NCI-H510A treated with DMSO at 0.1 percent for 48 hours (cell line): ENCODE measurements at regions not wholly inside any gene's neighbourhood (a gene's known extent, or its start where the extent isn't known, plus 50 kb on each side); places are given as distances from the start of the nearest gene placed in this dataset.
"Not testable (repeated sequence)": the region's sequence is repeated elsewhere in the genome, so short reads cannot be mapped to it uniquely, and the experiment has no call there.

ENCODE experiments used
- DNase-seq: peaks from one replicate; lab custom pipeline; 2025; lab: John Stamatoyannopoulos, UW

DNA sequence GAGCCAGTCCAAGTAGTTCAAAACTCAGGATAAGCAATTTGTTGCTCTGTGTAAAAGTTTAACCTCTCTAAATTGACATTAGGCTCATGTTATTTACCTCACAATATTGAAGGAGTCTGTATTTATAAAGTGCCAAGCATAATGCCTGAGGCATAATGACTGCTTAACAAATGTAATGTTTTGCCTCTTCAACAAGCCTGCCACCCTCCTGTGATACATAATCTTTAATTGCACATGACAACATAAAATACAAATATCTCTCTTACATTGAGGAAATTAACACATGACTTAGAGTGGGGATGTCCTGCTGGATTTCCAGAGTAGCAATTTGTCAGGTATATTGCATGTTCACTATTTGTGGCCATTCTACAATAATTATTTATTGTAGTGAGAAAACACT is 469.2 kb upstream of the ANO5 start:
- peak; percentile 52 for DNase-seq

DNA sequence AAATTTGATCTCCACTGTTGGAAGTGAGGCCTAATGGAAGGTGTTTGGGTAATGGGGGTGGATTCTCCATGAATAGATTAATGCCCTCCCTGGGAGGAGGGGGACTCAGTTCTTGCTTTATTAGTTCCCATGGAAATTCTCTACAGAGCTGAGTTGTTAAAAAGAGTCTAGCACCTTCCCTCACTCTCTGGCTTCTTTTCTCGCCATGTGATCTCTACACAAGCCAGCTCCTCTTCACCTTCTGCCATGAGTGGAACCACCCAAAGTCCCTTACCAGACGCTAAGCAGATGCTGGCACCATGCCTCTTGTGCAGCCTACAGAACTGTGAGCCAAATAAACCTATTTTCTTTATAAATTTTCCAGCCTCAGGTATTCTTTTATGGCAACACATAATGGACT is 465.8 kb upstream of the ANO5 start:
- no peak for DNase-seq

DNA sequence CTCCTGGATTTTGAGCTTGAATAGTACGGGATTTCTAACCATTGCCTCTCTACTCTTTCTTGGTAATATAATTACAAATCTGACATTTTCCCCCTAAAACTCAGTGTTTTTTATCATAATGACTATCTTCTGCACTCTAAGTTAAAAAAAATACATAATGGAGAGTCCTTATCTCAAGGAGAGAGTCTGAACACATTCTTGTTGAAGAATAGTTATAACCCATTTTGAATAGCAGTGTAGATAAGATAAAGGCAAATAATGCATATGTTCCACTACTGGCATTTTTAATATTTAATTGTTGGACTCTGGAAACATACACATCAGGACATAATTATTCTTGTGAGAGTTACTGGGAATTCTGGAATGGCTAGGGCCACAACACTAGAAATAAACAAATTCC is 456.5 kb upstream of the ANO5 start:
- DNase-seq: no peak

GRCh38 chr11:21752475-21753243 is 440.2 kb upstream of the ANO5 start:
- DNase-seq: not testable (repeated sequence)

DNA sequence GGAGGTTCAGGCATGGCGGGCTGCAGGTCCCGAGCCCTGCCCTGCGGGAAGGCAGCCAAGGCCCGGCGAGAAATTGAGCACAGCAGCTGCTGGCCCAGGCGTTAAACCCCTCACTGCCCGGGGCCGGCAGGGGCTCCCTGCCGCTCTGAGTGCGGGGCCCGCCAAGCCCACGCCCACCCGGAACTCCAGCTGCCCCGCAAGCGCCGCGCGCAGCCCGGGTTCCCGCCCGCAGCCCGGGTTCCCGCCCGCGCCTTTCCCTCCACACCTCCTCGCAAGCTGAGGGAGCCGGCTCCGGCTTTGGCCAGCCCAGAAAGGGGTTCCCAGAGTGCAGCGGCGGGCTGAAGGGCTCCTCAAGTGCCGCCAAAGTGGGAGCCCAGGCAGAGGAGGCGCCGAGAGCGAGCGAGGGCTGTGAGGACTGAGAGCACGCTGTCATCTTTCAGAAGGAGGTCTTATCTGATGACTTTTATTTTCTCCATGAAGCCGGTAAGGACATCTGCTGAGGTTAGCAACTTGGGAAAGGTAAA is 439.6 kb upstream of the ANO5 start:
- peak; percentile 3 for DNase-seq

DNA sequence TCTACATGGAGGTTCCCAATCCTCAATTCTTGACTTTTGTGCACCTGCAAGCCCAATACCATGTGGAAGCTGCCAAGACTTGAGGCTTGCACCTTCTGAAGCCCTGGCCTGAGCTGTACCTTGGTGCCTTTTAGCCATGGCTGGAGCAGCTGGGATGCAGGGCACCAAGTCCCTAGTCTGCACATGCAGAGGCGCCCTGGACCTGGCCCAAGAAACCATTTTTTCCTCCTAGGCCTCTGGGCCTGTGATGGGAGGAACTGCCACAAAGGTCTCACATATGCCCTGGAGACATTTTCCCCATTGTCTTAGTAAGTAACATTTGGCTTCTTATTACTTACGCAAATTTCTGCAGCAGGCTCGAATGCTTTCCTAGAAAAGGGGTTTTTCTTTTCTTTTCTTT is 431.9 kb upstream of the ANO5 start:
- DNase-seq: no peak

DNA sequence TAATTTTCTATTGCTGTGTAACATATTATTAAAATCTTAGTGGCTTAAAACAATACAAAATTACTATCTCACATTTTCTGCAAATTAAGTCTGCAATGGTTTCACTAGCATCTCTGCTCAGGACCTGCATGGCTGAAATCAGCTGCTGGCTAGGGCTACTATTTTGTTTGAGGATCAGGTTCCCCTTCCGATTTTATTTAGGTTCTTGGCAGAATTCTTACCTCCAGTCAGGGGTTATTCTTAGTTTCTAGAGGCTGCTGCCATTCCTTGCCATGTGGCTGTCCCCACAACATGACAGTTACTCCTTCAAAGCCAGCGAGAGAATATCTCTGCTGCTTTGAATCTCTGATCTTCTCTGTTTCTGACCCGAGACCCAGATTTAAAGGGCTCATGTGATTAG is 424.5 kb upstream of the ANO5 start:
- DNase-seq: no peak

- DNase-seq: no peak
Observed at GRCh38 chr11:21769188-21769587, 423.7 kb upstream of the ANO5 start.

DNA sequence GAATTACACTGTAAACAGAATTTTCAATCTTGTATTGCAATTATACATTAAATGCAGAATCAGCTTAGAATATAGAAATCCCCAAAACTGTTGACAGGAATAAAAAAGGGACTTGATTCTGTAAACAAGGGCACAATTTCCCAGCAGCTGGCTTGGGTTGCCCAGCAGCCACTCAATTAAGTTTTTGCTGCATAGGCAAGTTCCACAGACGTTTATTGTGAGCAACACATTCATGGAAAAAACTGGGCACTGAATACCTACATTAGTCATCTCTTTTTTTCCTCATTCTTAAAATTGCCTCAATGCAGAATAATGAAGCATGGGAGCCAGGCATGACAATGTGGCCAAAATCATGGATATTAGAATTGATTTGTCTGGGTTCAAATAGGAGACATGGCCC is 421.8 kb upstream of the ANO5 start:
- peak; percentile 5 for DNase-seq

GRCh38 chr11:21774212-21774611 is 418.7 kb upstream of the ANO5 start:
- DNase-seq: no peak

GRCh38 chr11:21775911-21776310 is 417.0 kb upstream of the ANO5 start:
- no peak for DNase-seq

- no peak for DNase-seq
Observed at GRCh38 chr11:21783954-21784353, 408.9 kb upstream of the ANO5 start.

- DNase-seq: no peak
Observed at GRCh38 chr11:21785351-21785750, 407.5 kb upstream of the ANO5 start.

DNA sequence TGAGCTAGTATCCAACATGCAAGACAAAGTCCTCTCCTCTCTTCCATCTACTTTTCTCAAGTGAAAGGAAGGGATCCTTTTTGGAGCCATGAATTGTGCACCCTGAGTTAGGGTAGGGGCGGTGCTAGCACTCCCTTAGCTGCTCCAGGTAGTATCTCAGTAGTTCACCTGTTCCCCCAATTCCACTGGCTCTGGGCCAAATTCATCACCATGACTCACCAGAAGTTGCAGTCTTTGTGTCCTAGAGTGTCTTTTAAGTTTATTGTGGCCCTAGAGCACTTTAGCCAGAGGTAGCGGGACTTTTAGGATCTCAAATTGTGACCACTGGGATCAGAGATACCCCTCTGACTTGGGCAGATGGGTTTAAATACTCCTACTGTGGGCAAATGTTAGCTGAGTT is 398.6 kb upstream of the ANO5 start:
- no peak for DNase-seq

DNA sequence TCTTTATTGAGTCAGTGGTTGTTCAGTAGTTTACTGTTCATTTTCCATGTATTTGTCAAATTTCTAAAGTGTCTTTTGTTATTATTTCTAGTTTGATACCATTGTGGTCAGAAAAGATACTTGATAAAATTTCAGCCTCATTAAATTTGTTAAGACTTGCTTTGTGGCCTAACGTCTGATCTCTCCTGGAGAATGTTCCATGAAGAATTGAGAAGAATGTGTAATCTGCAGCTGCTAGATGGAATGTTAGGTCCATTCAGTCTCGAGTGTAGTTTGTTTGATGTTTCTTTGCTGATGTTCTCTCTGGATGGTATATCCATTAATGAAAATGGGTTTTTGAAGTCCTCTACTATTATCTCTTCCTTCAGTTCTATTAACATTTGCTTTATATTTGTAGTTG is 394.7 kb upstream of the ANO5 start:
- no peak for DNase-seq

- not testable (repeated sequence) for DNase-seq
Observed at GRCh38 chr11:21804523-21804922, 388.4 kb upstream of the ANO5 start.

GRCh38 chr11:21806508-21806907 is 386.4 kb upstream of the ANO5 start:
- no peak for DNase-seq

GRCh38 chr11:21806947-21807346 is 385.9 kb upstream of the ANO5 start:
- DNase-seq: no peak

- DNase-seq: no peak
Observed at GRCh38 chr11:21807350-21807749, 385.5 kb upstream of the ANO5 start.

DNA sequence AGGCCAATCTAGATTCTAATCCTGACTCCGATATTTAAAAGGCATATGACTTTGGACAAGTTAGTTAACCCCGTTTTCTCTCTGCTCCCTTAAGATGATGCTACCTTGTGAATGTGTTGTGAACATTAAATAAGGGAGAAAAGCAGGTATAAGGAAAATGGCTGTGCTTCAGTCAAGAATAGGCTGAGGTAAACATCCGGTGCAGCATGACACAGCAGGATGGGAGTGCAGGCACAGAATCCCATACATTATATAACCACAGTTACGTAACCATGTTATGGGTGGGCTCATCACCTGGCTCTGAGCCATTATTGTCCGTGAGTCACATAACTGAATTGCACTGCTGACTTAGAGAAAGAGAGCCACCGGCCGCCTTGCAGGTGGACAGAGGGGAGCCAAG is 382.2 kb upstream of the ANO5 start:
- no peak for DNase-seq

DNA sequence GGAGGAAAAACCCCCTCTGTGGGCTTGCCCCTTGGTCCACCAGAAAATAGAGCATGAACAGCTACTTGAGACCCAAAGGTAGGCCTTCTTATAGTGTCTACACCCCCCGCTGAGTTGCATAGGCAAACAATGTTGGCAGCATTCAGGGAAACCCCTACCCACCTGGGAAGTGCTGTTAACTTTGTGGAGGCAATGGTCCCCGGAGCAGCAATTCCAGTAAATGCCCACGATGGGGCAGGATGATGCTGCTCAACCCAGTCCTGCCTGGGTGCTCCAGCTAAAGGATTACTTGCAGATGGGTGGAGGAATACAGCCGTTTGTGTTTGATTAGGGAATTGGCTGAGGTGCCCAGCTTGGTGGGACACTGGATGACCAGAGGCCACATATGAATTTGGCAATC is 381.3 kb upstream of the ANO5 start:
- DNase-seq: no peak

- peak; percentile 3 for DNase-seq
Observed at GRCh38 chr11:21814169-21814568, 378.7 kb upstream of the ANO5 start.

DNA sequence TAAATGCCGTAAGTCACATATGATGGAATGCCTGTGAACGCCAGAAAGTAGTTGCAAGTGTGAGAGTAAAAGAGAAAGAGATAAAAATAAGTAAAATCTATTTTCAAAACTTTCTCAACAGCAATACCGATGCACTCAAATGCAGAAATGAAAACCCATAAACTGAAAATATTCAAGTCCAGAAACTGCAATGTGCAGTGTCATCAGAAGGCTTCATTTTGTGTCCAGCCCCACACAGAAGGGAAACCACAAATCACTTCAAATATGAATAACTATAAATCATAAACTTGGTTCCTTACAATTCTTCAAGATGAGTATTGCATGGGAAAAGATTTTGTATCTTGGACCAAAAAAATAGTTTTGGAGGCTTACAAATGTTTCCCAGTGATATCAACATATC is 375.2 kb upstream of the ANO5 start:
- DNase-seq: no peak

DNA sequence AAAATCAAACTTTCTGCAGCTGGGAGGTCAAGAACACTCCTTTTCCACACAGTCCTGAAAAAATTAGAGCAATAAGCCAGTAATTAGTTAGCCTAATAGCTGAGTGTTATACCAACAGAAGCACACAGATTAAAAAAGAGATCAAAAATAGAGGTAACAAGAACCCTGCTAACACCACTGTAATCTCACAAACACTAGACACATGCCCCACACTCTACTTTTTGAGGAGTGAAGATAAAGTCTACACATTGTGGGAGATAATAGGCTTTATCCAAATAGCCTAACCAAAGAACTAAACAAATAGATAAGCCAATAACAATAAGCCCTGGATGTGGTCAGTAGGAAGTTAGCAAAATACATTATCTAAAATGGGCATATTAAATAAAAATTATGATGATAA is 372.7 kb upstream of the ANO5 start:
- no peak for DNase-seq
